Sigmoid colon (tissue), 4 donors: ENCODE measurements at regions not wholly inside any gene's neighbourhood (a gene's known extent, or its start where the extent isn't known, plus 50 kb on each side); places are given as distances from the start of the nearest gene placed in this dataset.

Source experiments
- EP300 ChIP-seq, 4 donors: sonication (generic); formaldehyde crosslinking; IDR thresholded peaks; one replicate each; pipeline ENCODE4 v1.6.1; 2017; ENCODE audit warnings: antibody characterized with exemption in 4 of 4
- POLR2A ChIP-seq, 2 donors: fragments of 450-650 bp; IDR thresholded peaks; one replicate each; pipeline ENCODE4 v1.6.1; 2016; ENCODE audit warnings: antibody characterized with exemption in 2 of 2, mild to moderate bottlenecking in 2 of 2, moderate library complexity in 2 of 2
- TF ChIP-seq, protein P1 (sequence below), 4 experiments: fragments of 450-650 bp in 3 of 4; fragments of 200-600 bp in 1 of 4; IDR thresholded peaks; one replicate each; pipeline ENCODE4 v1.5.1; 2016 to 2019; ENCODE audit warnings: antibody characterized with exemption in 4 of 4, mild to moderate bottlenecking in 3 of 4, moderate library complexity in 2 of 4

DNA sequence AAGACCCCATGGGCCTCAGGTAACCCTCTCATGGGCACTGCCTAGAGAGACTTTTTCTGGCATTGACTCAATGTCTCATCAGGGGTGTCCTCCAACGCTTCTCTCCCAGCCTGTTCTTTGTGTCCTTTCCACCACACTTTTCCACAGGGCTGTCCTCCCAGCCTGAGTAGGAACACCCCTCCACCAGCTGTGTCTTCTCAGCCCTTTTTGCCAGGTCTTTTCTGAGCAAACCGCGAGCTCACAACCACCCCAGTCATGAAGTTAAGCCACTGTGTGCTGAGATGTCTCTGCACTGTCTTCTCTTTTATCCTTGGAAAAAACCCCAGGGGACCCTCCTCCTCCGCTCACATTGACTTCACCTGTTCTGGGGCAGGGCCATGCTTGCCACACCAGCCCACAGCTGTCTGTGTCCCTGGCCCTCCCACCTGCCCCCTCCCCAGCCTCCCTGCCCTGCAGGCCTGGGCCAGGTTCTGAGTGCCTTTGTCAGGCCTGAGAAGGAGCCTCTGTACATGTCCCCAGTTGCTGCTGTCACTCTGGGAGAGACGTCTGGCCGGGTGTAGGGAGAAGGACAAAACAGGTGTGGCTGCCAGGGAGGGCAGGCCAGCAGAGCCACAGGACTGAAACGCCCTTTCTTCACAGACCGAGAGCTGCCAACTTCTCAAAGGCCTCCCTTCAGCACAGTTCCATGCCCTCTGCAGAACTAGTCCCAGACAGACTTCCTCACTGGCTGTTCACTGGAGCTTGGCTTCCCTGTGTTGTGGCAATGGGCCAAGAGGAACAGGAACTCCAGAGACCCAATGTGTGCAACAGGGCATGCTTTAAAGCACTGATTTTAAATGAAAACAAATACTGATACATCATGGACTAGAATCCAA lies 50.5 kb upstream of the PNMA1 start:
- TF ChIP-seq POLR2A (IDR thresholded peaks at IDR 0.05) (no peak), EP300 (IDR thresholded peaks at IDR 0.05) (no peak)
- TF ChIP-seq, protein P1, sequence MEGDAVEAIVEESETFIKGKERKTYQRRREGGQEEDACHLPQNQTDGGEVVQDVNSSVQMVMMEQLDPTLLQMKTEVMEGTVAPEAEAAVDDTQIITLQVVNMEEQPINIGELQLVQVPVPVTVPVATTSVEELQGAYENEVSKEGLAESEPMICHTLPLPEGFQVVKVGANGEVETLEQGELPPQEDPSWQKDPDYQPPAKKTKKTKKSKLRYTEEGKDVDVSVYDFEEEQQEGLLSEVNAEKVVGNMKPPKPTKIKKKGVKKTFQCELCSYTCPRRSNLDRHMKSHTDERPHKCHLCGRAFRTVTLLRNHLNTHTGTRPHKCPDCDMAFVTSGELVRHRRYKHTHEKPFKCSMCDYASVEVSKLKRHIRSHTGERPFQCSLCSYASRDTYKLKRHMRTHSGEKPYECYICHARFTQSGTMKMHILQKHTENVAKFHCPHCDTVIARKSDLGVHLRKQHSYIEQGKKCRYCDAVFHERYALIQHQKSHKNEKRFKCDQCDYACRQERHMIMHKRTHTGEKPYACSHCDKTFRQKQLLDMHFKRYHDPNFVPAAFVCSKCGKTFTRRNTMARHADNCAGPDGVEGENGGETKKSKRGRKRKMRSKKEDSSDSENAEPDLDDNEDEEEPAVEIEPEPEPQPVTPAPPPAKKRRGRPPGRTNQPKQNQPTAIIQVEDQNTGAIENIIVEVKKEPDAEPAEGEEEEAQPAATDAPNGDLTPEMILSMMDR (IDR thresholded peaks at IDR 0.05): no peak
